ENCODE measurements at regions not wholly inside any gene's neighbourhood (a gene's known extent, or its start where the extent isn't known, plus 50 kb on each side); places are given as distances from the start of the nearest gene placed in this dataset.

- Histone ChIP-seq H3K4me3 (ENCODE audit: low read depth, low read length) (no peak overlapping the region), H3K36me3 (ENCODE audit: control insufficient read depth, insufficient read depth, low read length) (no peaks in the 10 kb centered on the region), H3K27me3 (ENCODE audit: control insufficient read depth, insufficient read depth, low read length) (no peaks in the 10 kb centered on the region)
- POLR2A ChIA-PET: no interaction called here
- no peak for DNase-seq (ENCODE audit: low read depth)
- TF ChIP-seq, protein P1, sequence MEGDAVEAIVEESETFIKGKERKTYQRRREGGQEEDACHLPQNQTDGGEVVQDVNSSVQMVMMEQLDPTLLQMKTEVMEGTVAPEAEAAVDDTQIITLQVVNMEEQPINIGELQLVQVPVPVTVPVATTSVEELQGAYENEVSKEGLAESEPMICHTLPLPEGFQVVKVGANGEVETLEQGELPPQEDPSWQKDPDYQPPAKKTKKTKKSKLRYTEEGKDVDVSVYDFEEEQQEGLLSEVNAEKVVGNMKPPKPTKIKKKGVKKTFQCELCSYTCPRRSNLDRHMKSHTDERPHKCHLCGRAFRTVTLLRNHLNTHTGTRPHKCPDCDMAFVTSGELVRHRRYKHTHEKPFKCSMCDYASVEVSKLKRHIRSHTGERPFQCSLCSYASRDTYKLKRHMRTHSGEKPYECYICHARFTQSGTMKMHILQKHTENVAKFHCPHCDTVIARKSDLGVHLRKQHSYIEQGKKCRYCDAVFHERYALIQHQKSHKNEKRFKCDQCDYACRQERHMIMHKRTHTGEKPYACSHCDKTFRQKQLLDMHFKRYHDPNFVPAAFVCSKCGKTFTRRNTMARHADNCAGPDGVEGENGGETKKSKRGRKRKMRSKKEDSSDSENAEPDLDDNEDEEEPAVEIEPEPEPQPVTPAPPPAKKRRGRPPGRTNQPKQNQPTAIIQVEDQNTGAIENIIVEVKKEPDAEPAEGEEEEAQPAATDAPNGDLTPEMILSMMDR (IDR thresholded peaks at IDR 0.05; ENCODE audit: insufficient read depth, low read depth, low read length): no peak
- CTCF ChIA-PET: interaction anchor here (0.6 kb wide), 1 partner anchor 166 kb away, joined by 3 read pairs; no protein-coding TSS in a partner anchor
These were observed 772.3 kb downstream of the BRD1 start for GRCh38 chr22:49055406-49055805.

- Histone ChIP-seq H3K27me3 (ENCODE audit: control insufficient read depth, insufficient read depth, low read length) (no peaks in the 10 kb centered on the region), H3K4me3 (ENCODE audit: low read depth, low read length) (no peak overlapping the region), H3K36me3 (ENCODE audit: control insufficient read depth, insufficient read depth, low read length) (no peaks in the 10 kb centered on the region)
- ChIA-PET CTCF (no interaction called here), POLR2A (no interaction called here)
- TF ChIP-seq, protein P1 (IDR thresholded peaks at IDR 0.05; ENCODE audit: insufficient read depth, low read depth, low read length): no peak
- no peak for DNase-seq (ENCODE audit: low read depth)
These were observed 774.1 kb downstream of the BRD1 start for GRCh38 chr22:49053578-49053977.

- H3K4me3 ChIP-seq (ENCODE audit: low read depth, low read length): no peak overlapping the region
- CTCF ChIA-PET: no interaction called here
These were observed 775.1 kb downstream of the BRD1 start for GRCh38 chr22:49052560-49052959.

DNA sequence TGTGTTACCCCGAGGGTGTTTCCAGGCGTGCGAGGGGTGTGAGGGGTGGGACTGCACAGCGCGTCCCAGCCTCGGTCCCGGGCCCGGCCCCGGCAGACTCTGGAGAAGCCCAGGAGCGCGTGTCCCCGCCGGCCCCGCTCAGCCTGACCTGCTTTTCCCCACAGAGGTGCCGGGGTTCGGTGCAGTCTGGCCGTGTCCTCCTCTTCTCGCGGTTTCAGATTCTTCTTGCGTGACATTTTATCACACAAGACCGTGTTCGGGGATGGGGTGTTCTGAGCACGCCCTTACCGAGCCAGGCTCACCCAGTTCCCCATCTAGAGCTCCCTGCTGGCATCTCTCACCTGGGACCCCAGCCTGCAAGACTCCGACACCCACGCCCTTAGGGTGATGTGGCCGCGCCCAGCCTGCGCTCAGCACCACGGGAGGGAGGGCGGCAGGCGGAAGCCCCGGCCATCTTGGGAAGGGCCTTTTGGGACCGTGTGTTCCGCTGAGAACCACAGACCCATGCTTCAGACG lies 775.6 kb downstream of the BRD1 start:
- Histone ChIP-seq H3K27me3 (ENCODE audit: control insufficient read depth, insufficient read depth, low read length) (no peaks in the 10 kb centered on the region), H3K4me3 (ENCODE audit: low read depth, low read length) (no peak overlapping the region), H3K36me3 (ENCODE audit: control insufficient read depth, insufficient read depth, low read length) (no peaks in the 10 kb centered on the region)
- ChIA-PET POLR2A (no interaction called here), CTCF (no interaction called here)
- DNase-seq (ENCODE audit: low read depth): no peak
- TF ChIP-seq, protein P1 (IDR thresholded peaks at IDR 0.05; ENCODE audit: insufficient read depth, low read depth, low read length): no peak

More at GRCh38 chr22:49052560-49052959, 775.1 kb downstream of the BRD1 start:
- TF ChIP-seq, protein P1 (IDR thresholded peaks at IDR 0.05; ENCODE audit: insufficient read depth, low read depth, low read length): no peak
- Histone ChIP-seq H3K36me3 (ENCODE audit: control insufficient read depth, insufficient read depth, low read length) (no peaks in the 10 kb centered on the region), H3K27me3 (ENCODE audit: control insufficient read depth, insufficient read depth, low read length) (no peaks in the 10 kb centered on the region)
- POLR2A ChIA-PET: no interaction called here
- no peak for DNase-seq (ENCODE audit: low read depth)

DNA sequence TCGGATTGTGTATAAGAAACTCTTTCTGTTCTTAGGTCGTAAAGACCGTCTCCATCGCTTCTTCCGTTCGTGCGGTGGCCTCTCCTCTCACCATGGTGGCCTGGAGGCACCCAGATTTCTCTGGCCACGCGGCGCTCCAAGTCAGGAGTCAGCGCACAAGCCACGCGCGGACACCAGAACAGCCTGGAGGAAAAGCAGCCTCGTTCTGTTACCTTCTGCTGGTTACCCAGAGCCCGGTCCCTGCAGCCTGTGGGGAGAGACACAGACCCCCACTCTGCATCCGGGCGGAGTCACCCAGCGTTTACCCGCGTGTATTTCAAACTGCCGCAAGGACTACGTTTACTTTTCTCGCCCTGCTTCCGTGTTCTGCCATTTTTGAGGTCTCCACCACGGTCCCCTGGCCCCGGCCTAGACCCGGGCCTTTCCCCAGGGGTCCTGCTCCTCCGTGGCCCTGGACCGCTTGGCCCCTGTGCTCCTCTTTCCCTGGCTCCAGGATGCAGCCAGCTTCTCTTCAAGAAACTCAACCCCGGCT lies 776.1 kb downstream of the BRD1 start:
- DNase-seq (ENCODE audit: low read depth): no peak
- no peak overlapping the region for H3K4me3 ChIP-seq (ENCODE audit: low read depth, low read length)
- ChIA-PET CTCF (no interaction called here), POLR2A (no interaction called here)
- H3K36me3 ChIP-seq (ENCODE audit: control insufficient read depth, insufficient read depth, low read length): no peaks in the 10 kb centered on the region
- TF ChIP-seq, protein P1 (IDR thresholded peaks at IDR 0.05; ENCODE audit: insufficient read depth, low read depth, low read length): no peak
- no peaks in the 10 kb centered on the region for H3K27me3 ChIP-seq (ENCODE audit: control insufficient read depth, insufficient read depth, low read length)

All from BJ (cell line).